GM12878 (cell line): ENCODE measurements at regions not wholly inside any gene's neighbourhood (a gene's known extent, or its start where the extent isn't known, plus 50 kb on each side); places are given as distances from the start of the nearest gene placed in this dataset.

Source experiments
- ATAC-seq: fragments of 200-7000 bp; cut with Tn5 transposase; 3 replicates; pipeline ENCODE4 v1.9.1; 2020; ENCODE audit warnings: mild to moderate bottlenecking, moderate library complexity
- BruUV-seq: library from RNA; stranded (reverse); fragments of 400-500 nt; replicated peaks from 2 replicates; lab custom pipeline; 2021; lab: Mats Ljungman, UMichigan
- CTCF ChIA-PET: fragments of 300-600 bp; sonication (Branson Sonifier 250); formaldehyde crosslinking; extraction: SDS; loops from one replicate; lab custom pipeline; 2021; ENCODE audit warnings: inconsistent platforms; lab: Yijun Ruan, JAX
- POLR2A ChIA-PET: fragments of 350-600 bp; formaldehyde crosslinking; extraction: SDS; loops from one replicate; lab custom pipeline; 2021; ENCODE audit warnings: inconsistent platforms; lab: Charles Lee
- RAD21 ChIA-PET: fragments of 300-600 bp; sonication (Branson Sonifier 250); formaldehyde crosslinking; loops from one replicate; lab custom pipeline; 2023; ENCODE audit warnings: antibody characterized with exemption; ENCODE audit not compliant: unreplicated experiment; lab: Charles Lee
- SMC1A ChIA-PET: fragments of 300-600 bp; sonication (Branson Sonifier 250); formaldehyde crosslinking; loops from one replicate; lab custom pipeline; 2023; ENCODE audit not compliant: unreplicated experiment, uncharacterized antibody; lab: Charles Lee
- DNase-seq: peaks from one replicate; pipeline ENCODE4 v3.0.0-alpha.2; 2011; ENCODE audit warnings: low read depth, low spot score
- FAIRE-seq: peaks from 3 replicates; lab custom pipeline; 2011; peaks lifted over from hg19 to GRCh38; lab: Jason Lieb, UNC
- H2AFZ ChIP-seq: 2 replicates; pipeline ENCODE4 v1.6.0; 2011; ENCODE audit warnings: low read depth, low read length, control low read depth; ENCODE audit not compliant: control insufficient read depth
- H3K27ac ChIP-seq: 2 replicates; pipeline ENCODE4 v1.5.1; 2011; ENCODE audit warnings: control low read depth; ENCODE audit not compliant: control insufficient read depth, insufficient read depth
- H3K27me3 ChIP-seq, 2 experiments: replicated peaks in 1 of 2; 2 replicates each; pipeline versions ENCODE4 v1.6.0 to v1.6.1; 2011; ENCODE audit warnings: low read length in 1 of 2; ENCODE audit not compliant: control insufficient read depth in 2 of 2, insufficient read depth in 2 of 2
- H3K36me3 ChIP-seq, 2 experiments: 2 replicates each; pipeline ENCODE4 v1.5.1; 2011; ENCODE audit warnings: low read length in 1 of 2; ENCODE audit not compliant: control insufficient read depth in 2 of 2, insufficient read depth in 2 of 2
- H3K4me1 ChIP-seq: 2 replicates; pipeline ENCODE4 v1.6.1; 2011; ENCODE audit warnings: mild to moderate bottlenecking, low read length, moderate library complexity, mixed read lengths; ENCODE audit not compliant: control insufficient read depth, insufficient read depth
- H3K4me2 ChIP-seq: 2 replicates; pipeline ENCODE4 v1.6.0; 2011; ENCODE audit warnings: control low read depth; ENCODE audit not compliant: control insufficient read depth, insufficient read depth
- H3K4me3 ChIP-seq: fragments of 200-600 bp; sonication (generic); 2 replicates; pipeline ENCODE4 v1.5.1; 2016
- H3K79me2 ChIP-seq: 2 replicates; pipeline ENCODE4 v1.6.0; 2011; ENCODE audit warnings: low read length; ENCODE audit not compliant: control insufficient read depth, insufficient read depth
- H3K9ac ChIP-seq: 2 replicates; pipeline ENCODE4 v1.8.0; 2011; ENCODE audit warnings: low read length, control low read depth, mixed read lengths; ENCODE audit not compliant: control insufficient read depth, insufficient read depth
- H3K9me3 ChIP-seq: replicated peaks from 3 replicates; pipeline ENCODE4 v1.5.1; 2011; ENCODE audit warnings: mild to moderate bottlenecking, low read length; ENCODE audit not compliant: control insufficient read depth, insufficient read depth
- H4K20me1 ChIP-seq: 2 replicates; pipeline ENCODE4 v1.6.0; 2011; ENCODE audit not compliant: control insufficient read depth, insufficient read depth
- BCL11A ChIP-seq: IDR thresholded peaks from 2 replicates; pipeline ENCODE4 v1.6.1; 2011; ENCODE audit warnings: low read depth, low read length
- CREB1 ChIP-seq: IDR thresholded peaks from 2 replicates; pipeline ENCODE4 v1.6.1; 2012; ENCODE audit warnings: low read depth, mild to moderate bottlenecking, inconsistent platforms
- CREM ChIP-seq: IDR thresholded peaks from 2 replicates; pipeline ENCODE4 v1.6.1; 2014; ENCODE audit warnings: antibody characterized with exemption, low read depth
- IKZF1 ChIP-seq: fragments of 450-650 bp; conservative IDR thresholded peaks from 2 replicates; pipeline ENCODE4 v1.6.1; 2017; ENCODE audit warnings: antibody characterized with exemption, mild to moderate bottlenecking
- IKZF2 ChIP-seq, 2 experiments: fragments of 450-650 bp; IDR thresholded peaks; 2 replicates each; pipeline ENCODE4 v1.6.1; 2017; ENCODE audit warnings: mild to moderate bottlenecking in 2 of 2, moderate library complexity in 2 of 2
- IRF4 ChIP-seq: IDR thresholded peaks from 2 replicates; pipeline ENCODE4 v1.6.1; 2011; ENCODE audit warnings: low read depth, low read length
- KLF5 ChIP-seq: fragments of 450-650 bp; IDR thresholded peaks from 2 replicates; pipeline ENCODE4 v1.6.1; 2014; ENCODE audit warnings: mild to moderate bottlenecking; ENCODE audit not compliant: partially characterized antibody
- NFYB ChIP-seq: IDR thresholded peaks from 2 replicates; pipeline ENCODE4 v1.6.1; 2011; ENCODE audit warnings: low read depth, mild to moderate bottlenecking, low read length, improper control_type of control experiment, moderate library complexity; ENCODE audit not compliant: insufficient read depth
- RCOR1 ChIP-seq: conservative IDR thresholded peaks from 2 replicates; pipeline ENCODE4 v1.6.1; 2012; ENCODE audit warnings: low read depth, low read length, improper control_type of control experiment
- RFX5 ChIP-seq: IDR thresholded peaks from 2 replicates; pipeline ENCODE4 v1.6.1; 2011; ENCODE audit warnings: low read depth, low read length, improper control_type of control experiment
- SMAD5 ChIP-seq: IDR thresholded peaks from 2 replicates; pipeline ENCODE4 v1.6.1; 2016; ENCODE audit warnings: antibody characterized with exemption, low read depth
- SP1 ChIP-seq: IDR thresholded peaks from one replicate; pipeline ENCODE4 v1.6.1; 2011; ENCODE audit warnings: low read depth, low read length
- TCF12 ChIP-seq: IDR thresholded peaks from 2 replicates; pipeline ENCODE4 v1.6.1; 2011; ENCODE audit warnings: low read depth, mild to moderate bottlenecking, low read length
- ZNF384 ChIP-seq: IDR thresholded peaks from 2 replicates; pipeline ENCODE4 v1.6.1; 2012; ENCODE audit warnings: low read depth, mild to moderate bottlenecking, low read length, improper control_type of control experiment, borderline replicate concordance
- ZNF622 ChIP-seq: fragments of 450-650 bp; IDR thresholded peaks from 2 replicates; pipeline ENCODE4 v1.6.1; 2017; ENCODE audit warnings: mild to moderate bottlenecking, inconsistent platforms
- ZSCAN29 ChIP-seq: fragments of 450-650 bp; IDR thresholded peaks from 2 replicates; pipeline ENCODE4 v1.6.1; 2017; ENCODE audit warnings: mild to moderate bottlenecking, moderate library complexity
- WGBS: methylation state at CpG from one replicate; pipeline ENCODE4 v1.1.6; 2016; ENCODE audit warnings: low lambda C conversion rate; ENCODE audit not compliant: insufficient replicate concordance, insufficient coverage; ENCODE audit errors: missing lambda C conversion rate; 5-methylcytosine and 5-hydroxymethylcytosine counted together
- in situ Hi-C: fragments of 300-500 bp; cut with MboI; formaldehyde crosslinking; loops from 9 replicates; pipeline ENCODE4 v1.14.3; 2018; ENCODE audit warnings: mixed read lengths
- intact Hi-C: fragments of 100-400 bp; cut with micrococcal nuclease; formaldehyde crosslinking; loops from one replicate; pipeline ENCODE4 v1.14.2; 2022; ENCODE audit not compliant: unreplicated experiment
- TF ChIP-seq, protein P1 (sequence below): fragments of 450-650 bp; IDR thresholded peaks from 2 replicates; pipeline ENCODE4 v1.6.1; 2016; ENCODE audit warnings: mild to moderate bottlenecking
- TF ChIP-seq, protein P2 (sequence below): fragments of 450-650 bp; IDR thresholded peaks from 2 replicates; pipeline ENCODE4 v1.6.1; 2017; ENCODE audit warnings: borderline replicate concordance
- TF ChIP-seq, protein P3 (sequence below): fragments of 450-650 bp; formaldehyde crosslinking; IDR thresholded peaks from 2 replicates; pipeline ENCODE4 v1.4.0; 2020; ENCODE audit warnings: mild to moderate bottlenecking, moderate library complexity

DNA sequence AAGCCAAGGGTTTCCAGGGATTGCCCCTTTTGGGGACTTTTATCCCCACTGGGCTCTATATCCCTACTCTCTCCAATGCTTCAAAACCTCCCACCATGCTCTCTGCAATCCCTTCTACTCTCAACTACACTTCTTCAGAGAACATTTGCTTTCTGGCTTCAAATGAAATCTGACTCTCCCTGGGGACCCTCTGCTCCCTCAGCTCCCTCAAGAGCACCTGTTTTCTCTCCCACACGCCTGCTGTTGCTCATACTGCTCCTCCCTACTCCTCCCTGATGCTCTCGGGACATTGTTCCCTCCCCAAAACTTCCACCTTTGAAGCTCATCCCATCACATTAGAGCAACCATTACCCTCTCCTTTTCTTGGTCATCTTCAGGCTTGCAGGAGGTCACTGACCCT is 344.9 kb downstream of the CDK5RAP2 start:
- WGBS: 5% methylated on average over 2 of the region's 2 CpGs
- Histone ChIP-seq H2AFZ (no peak overlapping the region), H3K9ac (no peak overlapping the region), H3K27ac (no peak overlapping the region), H3K4me3 (no peak overlapping the region), H3K27me3 (no peaks in the 10 kb centered on the region), H3K4me1 (no peaks in the 10 kb centered on the region), H3K36me3 (no peaks in the 10 kb centered on the region), H4K20me1 (no peaks in the 10 kb centered on the region), H3K79me2 (no peaks in the 10 kb centered on the region), H3K9me3 (no peaks in the 10 kb centered on the region), H3K4me2 (no peak overlapping the region)
- TF ChIP-seq, protein P1, sequence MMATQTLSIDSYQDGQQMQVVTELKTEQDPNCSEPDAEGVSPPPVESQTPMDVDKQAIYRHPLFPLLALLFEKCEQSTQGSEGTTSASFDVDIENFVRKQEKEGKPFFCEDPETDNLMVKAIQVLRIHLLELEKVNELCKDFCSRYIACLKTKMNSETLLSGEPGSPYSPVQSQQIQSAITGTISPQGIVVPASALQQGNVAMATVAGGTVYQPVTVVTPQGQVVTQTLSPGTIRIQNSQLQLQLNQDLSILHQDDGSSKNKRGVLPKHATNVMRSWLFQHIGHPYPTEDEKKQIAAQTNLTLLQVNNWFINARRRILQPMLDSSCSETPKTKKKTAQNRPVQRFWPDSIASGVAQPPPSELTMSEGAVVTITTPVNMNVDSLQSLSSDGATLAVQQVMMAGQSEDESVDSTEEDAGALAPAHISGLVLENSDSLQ: no peak
- TF ChIP-seq NFYB (no peak), SMAD5 (no peak), KLF5 (no peak), CREM (no peak), ZNF622 (no peak), BCL11A (no peak), IKZF1 (no peak), ZSCAN29 (no peak), IRF4 (no peak), RCOR1 (no peak), IKZF2 (IDR thresholded peaks at IDR 0.05) (no peak), TCF12 (no peak), CREB1 (no peak), RFX5 (no peak), SP1 (no peak), ZNF384 (no peak)
- TF ChIP-seq, protein P2, sequence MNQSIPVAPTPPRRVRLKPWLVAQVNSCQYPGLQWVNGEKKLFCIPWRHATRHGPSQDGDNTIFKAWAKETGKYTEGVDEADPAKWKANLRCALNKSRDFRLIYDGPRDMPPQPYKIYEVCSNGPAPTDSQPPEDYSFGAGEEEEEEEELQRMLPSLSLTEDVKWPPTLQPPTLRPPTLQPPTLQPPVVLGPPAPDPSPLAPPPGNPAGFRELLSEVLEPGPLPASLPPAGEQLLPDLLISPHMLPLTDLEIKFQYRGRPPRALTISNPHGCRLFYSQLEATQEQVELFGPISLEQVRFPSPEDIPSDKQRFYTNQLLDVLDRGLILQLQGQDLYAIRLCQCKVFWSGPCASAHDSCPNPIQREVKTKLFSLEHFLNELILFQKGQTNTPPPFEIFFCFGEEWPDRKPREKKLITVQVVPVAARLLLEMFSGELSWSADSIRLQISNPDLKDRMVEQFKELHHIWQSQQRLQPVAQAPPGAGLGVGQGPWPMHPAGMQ: no peak
- TF ChIP-seq, protein P3, sequence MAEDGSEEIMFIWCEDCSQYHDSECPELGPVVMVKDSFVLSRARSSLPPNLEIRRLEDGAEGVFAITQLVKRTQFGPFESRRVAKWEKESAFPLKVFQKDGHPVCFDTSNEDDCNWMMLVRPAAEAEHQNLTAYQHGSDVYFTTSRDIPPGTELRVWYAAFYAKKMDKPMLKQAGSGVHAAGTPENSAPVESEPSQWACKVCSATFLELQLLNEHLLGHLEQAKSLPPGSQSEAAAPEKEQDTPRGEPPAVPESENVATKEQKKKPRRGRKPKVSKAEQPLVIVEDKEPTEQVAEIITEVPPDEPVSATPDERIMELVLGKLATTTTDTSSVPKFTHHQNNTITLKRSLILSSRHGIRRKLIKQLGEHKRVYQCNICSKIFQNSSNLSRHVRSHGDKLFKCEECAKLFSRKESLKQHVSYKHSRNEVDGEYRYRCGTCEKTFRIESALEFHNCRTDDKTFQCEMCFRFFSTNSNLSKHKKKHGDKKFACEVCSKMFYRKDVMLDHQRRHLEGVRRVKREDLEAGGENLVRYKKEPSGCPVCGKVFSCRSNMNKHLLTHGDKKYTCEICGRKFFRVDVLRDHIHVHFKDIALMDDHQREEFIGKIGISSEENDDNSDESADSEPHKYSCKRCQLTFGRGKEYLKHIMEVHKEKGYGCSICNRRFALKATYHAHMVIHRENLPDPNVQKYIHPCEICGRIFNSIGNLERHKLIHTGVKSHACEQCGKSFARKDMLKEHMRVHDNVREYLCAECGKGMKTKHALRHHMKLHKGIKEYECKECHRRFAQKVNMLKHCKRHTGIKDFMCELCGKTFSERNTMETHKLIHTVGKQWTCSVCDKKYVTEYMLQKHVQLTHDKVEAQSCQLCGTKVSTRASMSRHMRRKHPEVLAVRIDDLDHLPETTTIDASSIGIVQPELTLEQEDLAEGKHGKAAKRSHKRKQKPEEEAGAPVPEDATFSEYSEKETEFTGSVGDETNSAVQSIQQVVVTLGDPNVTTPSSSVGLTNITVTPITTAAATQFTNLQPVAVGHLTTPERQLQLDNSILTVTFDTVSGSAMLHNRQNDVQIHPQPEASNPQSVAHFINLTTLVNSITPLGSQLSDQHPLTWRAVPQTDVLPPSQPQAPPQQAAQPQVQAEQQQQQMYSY (CRISPR knock-in tag): no peak
- POLR2A ChIA-PET: no interaction called here
- DNase-seq (no peak), ATAC-seq (no peak), FAIRE-seq (no peak)
- intact Hi-C loops: no loop called here
- CTCF ChIA-PET: no interaction called here
- in situ Hi-C loops: no loop called here
- RAD21 ChIA-PET: no interaction called here
- SMC1A ChIA-PET: no interaction called here
- BruUV-seq: no TSS peak
